ENCODE measurements at regions not wholly inside any gene's neighbourhood (a gene's known extent, or its start where the extent isn't known, plus 50 kb on each side); places are given as distances from the start of the nearest gene placed in this dataset.

DNA sequence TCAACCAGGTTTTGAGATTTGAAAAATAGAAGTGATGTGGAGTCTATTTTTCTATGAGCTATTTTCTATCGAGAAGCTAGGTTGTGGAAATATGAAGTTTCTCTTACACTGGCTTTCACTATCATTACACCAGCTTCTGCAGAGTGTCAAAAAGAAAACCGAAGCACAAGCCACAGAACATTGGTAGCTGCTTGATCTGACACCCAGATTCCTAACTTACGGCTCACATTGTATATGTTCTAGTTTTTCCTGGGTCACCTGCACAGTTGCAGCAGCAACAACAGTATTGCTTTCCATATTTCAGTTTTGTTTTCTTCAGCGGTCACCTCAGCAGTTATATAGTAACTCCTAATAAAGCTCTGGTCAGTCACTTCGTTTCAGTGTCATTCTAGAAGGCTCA is 790.1 kb downstream of the PLOD2 start:
- no peak for DNase-seq (ENCODE audit: low spot score)
- no peak overlapping the region for H3K27ac ChIP-seq (ENCODE audit: low read depth in 1 of 2, low read length in 2 of 2)
- peaks cover 0 to 3% (median 0%) of the 10 kb centered on the region in 4 donors for H3K9me3 ChIP-seq (ENCODE audit: control insufficient read depth in 4 of 4, low read length in 3 of 4)
- peaks cover 0 to 3% (median 0%) of the 10 kb centered on the region in 4 donors for H3K27me3 ChIP-seq (ENCODE audit: control insufficient read depth in 4 of 4, insufficient read depth in 4 of 4, low read length in 3 of 4)
- H3K4me1 ChIP-seq (ENCODE audit: control insufficient read depth in 4 of 4, insufficient read depth in 4 of 4, low read length in 3 of 4), result no peaks in the 10 kb centered on the region
- WGBS, result 78% methylated on average over 5 of the region's 5 CpGs
- no peaks in the 10 kb centered on the region for H3K36me3 ChIP-seq (ENCODE audit: control insufficient read depth in 4 of 4, insufficient read depth in 3 of 4, low read depth in 1 of 4, low read length in 3 of 4)
- TF ChIP-seq, protein P1, sequence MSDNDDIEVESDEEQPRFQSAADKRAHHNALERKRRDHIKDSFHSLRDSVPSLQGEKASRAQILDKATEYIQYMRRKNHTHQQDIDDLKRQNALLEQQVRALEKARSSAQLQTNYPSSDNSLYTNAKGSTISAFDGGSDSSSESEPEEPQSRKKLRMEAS (IDR thresholded peaks at IDR 0.05), result no peak
- TF ChIP-seq FOXA2 (IDR thresholded peaks at IDR 0.05) (no peak), SP1 (IDR thresholded peaks at IDR 0.05) (no peak), NR2F2 (IDR thresholded peaks at IDR 0.05) (no peak), RXRA (IDR thresholded peaks at IDR 0.05) (no peak)
- TF ChIP-seq, protein P2, sequence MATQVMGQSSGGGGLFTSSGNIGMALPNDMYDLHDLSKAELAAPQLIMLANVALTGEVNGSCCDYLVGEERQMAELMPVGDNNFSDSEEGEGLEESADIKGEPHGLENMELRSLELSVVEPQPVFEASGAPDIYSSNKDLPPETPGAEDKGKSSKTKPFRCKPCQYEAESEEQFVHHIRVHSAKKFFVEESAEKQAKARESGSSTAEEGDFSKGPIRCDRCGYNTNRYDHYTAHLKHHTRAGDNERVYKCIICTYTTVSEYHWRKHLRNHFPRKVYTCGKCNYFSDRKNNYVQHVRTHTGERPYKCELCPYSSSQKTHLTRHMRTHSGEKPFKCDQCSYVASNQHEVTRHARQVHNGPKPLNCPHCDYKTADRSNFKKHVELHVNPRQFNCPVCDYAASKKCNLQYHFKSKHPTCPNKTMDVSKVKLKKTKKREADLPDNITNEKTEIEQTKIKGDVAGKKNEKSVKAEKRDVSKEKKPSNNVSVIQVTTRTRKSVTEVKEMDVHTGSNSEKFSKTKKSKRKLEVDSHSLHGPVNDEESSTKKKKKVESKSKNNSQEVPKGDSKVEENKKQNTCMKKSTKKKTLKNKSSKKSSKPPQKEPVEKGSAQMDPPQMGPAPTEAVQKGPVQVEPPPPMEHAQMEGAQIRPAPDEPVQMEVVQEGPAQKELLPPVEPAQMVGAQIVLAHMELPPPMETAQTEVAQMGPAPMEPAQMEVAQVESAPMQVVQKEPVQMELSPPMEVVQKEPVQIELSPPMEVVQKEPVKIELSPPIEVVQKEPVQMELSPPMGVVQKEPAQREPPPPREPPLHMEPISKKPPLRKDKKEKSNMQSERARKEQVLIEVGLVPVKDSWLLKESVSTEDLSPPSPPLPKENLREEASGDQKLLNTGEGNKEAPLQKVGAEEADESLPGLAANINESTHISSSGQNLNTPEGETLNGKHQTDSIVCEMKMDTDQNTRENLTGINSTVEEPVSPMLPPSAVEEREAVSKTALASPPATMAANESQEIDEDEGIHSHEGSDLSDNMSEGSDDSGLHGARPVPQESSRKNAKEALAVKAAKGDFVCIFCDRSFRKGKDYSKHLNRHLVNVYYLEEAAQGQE (IDR thresholded peaks at IDR 0.05), result no peak
- H3K4me3 ChIP-seq (ENCODE audit: low read depth in 1 of 3, low read length in 3 of 3), result no peak overlapping the region
- H3K9ac ChIP-seq (ENCODE audit: low read depth in 1 of 2, low read length in 2 of 2), result no peak overlapping the region

- H3K4me1 ChIP-seq (ENCODE audit: control insufficient read depth in 4 of 4, insufficient read depth in 4 of 4, low read length in 3 of 4), result no peaks in the 10 kb centered on the region
- TF ChIP-seq SP1 (IDR thresholded peaks at IDR 0.05) (no peak), HNF4A (conservative IDR thresholded peaks at IDR 0.05) (no peak), RAD21 (IDR thresholded peaks at IDR 0.05) (no peak), YY1 (IDR thresholded peaks at IDR 0.05) (no peak), TAF1 (conservative IDR thresholded peaks at IDR 0.05) (no peak)
- H3K4me3 ChIP-seq (ENCODE audit: low read depth in 1 of 3, low read length in 3 of 3), result no peak overlapping the region
- no peak for DNase-seq (ENCODE audit: low spot score)
- peaks cover 0 to 3% (median 0%) of the 10 kb centered on the region in 4 donors for H3K27me3 ChIP-seq (ENCODE audit: control insufficient read depth in 4 of 4, insufficient read depth in 4 of 4, low read length in 3 of 4)
- no peak overlapping the region for H3K9ac ChIP-seq (ENCODE audit: low read depth in 1 of 2, low read length in 2 of 2)
- H3K9me3 ChIP-seq (ENCODE audit: control insufficient read depth in 4 of 4, low read length in 3 of 4), result peaks cover 0 to 3% (median 0%) of the 10 kb centered on the region in 4 donors
- no peak overlapping the region for H3K27ac ChIP-seq (ENCODE audit: low read depth in 1 of 2, low read length in 2 of 2)
- H3K36me3 ChIP-seq (ENCODE audit: control insufficient read depth in 4 of 4, insufficient read depth in 3 of 4, low read depth in 1 of 4, low read length in 3 of 4), result no peaks in the 10 kb centered on the region
- WGBS, result 59% methylated on average over 1 of the region's 1 CpG
These were observed 783.7 kb downstream of the PLOD2 start for GRCh38 chr3:145377301-145377700.

DNA sequence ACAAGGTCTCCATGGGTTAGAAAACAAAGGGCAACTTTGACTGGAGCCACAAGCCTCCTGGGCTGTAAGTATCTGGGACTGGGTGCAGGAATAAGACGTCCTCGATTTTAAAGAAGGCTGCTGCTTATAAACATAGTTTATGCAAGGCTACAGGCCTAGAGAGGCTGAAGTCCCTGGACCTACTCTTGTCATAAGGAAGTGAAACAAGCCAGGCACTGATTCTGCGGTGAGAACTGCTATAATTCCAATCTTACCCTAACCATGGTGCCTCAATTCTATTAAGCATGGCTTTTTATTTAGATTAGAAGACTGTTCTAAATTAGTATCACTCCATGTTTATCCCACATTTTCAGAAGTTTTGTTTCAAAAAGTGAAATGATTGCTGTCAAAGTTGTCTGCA is 777.6 kb downstream of the PLOD2 start:
- no peak for DNase-seq (ENCODE audit: low spot score)
- Histone ChIP-seq H3K9me3 (ENCODE audit: control insufficient read depth in 4 of 4, low read length in 3 of 4) (no peaks in the 10 kb centered on the region), H3K36me3 (ENCODE audit: control insufficient read depth in 4 of 4, insufficient read depth in 3 of 4, low read depth in 1 of 4, low read length in 3 of 4) (no peaks in the 10 kb centered on the region), H3K27me3 (ENCODE audit: control insufficient read depth in 4 of 4, insufficient read depth in 4 of 4, low read length in 3 of 4) (no peaks in the 10 kb centered on the region), H3K4me3 (ENCODE audit: low read depth in 1 of 3, low read length in 3 of 3) (no peak overlapping the region), H3K27ac (ENCODE audit: low read depth in 1 of 2, low read length in 2 of 2) (no peak overlapping the region), H3K9ac (ENCODE audit: low read depth in 1 of 2, low read length in 2 of 2) (no peak overlapping the region), H3K4me1 (ENCODE audit: control insufficient read depth in 4 of 4, insufficient read depth in 4 of 4, low read length in 3 of 4) (no peaks in the 10 kb centered on the region)
- WGBS, result 83% methylated on average over 3 of the region's 3 CpGs
- TF ChIP-seq TAF1 (conservative IDR thresholded peaks at IDR 0.05) (no peak), HNF4A (conservative IDR thresholded peaks at IDR 0.05) (no peak), FOXA1 (IDR thresholded peaks at IDR 0.05) (no peak), NR2F2 (IDR thresholded peaks at IDR 0.05) (no peak), FOXA2 (IDR thresholded peaks at IDR 0.05) (no peak), RAD21 (IDR thresholded peaks at IDR 0.05) (no peak), EGR1 (IDR thresholded peaks at IDR 0.05; ENCODE audit: low read depth in 2 of 2) (no peak), HNF4G (IDR thresholded peaks at IDR 0.05) (no peak), GABPA (IDR thresholded peaks at IDR 0.05 in 1 of 2, conservative IDR thresholded peaks at IDR 0.05 in 1 of 2) (no peak), JUND (IDR thresholded peaks at IDR 0.05) (no peak)
- TF ChIP-seq, protein P3, sequence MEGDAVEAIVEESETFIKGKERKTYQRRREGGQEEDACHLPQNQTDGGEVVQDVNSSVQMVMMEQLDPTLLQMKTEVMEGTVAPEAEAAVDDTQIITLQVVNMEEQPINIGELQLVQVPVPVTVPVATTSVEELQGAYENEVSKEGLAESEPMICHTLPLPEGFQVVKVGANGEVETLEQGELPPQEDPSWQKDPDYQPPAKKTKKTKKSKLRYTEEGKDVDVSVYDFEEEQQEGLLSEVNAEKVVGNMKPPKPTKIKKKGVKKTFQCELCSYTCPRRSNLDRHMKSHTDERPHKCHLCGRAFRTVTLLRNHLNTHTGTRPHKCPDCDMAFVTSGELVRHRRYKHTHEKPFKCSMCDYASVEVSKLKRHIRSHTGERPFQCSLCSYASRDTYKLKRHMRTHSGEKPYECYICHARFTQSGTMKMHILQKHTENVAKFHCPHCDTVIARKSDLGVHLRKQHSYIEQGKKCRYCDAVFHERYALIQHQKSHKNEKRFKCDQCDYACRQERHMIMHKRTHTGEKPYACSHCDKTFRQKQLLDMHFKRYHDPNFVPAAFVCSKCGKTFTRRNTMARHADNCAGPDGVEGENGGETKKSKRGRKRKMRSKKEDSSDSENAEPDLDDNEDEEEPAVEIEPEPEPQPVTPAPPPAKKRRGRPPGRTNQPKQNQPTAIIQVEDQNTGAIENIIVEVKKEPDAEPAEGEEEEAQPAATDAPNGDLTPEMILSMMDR (IDR thresholded peaks at IDR 0.05; ENCODE audit: low read depth, low read length, missing input control), result no peak
- TF ChIP-seq, protein P2 (IDR thresholded peaks at IDR 0.05), result no peak
- TF ChIP-seq, protein P1 (IDR thresholded peaks at IDR 0.05), result no peak
- TF ChIP-seq, protein P4, sequence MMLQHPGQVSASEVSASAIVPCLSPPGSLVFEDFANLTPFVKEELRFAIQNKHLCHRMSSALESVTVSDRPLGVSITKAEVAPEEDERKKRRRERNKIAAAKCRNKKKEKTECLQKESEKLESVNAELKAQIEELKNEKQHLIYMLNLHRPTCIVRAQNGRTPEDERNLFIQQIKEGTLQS (IDR thresholded peaks at IDR 0.05), result no peak
